A673 (cell line): ENCODE measurements at regions not wholly inside any gene's neighbourhood (a gene's known extent, or its start where the extent isn't known, plus 50 kb on each side); places are given as distances from the start of the nearest gene placed in this dataset.

Experiments
- BruUV-seq: library from RNA; stranded (reverse); fragments of 400-500 nt; replicated peaks from 2 replicates; lab custom pipeline; 2021; lab: Mats Ljungman, UMichigan
- CTCF ChIA-PET: fragments of 300-600 bp; sonication (Branson Sonifier 250); formaldehyde crosslinking; loops from one replicate; lab custom pipeline; 2022; ENCODE audit warnings: antibody characterized with exemption; lab: Charles Lee
- POLR2A ChIA-PET: fragments of 300-600 bp; sonication (Branson Sonifier 250); formaldehyde crosslinking; loops from one replicate; lab custom pipeline; 2022; ENCODE audit warnings: antibody characterized with exemption; ENCODE audit not compliant: low non-redundant PET; lab: Charles Lee
- DNase-seq: peaks from one replicate; pipeline ENCODE4 v3.0.0-alpha.2; 2015; ENCODE audit warnings: low spot score
- H3K27ac ChIP-seq: fragments of 200-600 bp; sonication (generic); 2 replicates; pipeline ENCODE4 v1.5.1; 2016; ENCODE audit warnings: mixed run types, low read depth, mild to moderate bottlenecking, mixed read lengths, antibody characterized with exemption, low read length; ENCODE audit not compliant: poor library complexity, severe bottlenecking
- H3K27me3 ChIP-seq: fragments of 200-600 bp; sonication (generic); replicated peaks from 2 replicates; pipeline ENCODE4 v1.6.1; 2017; ENCODE audit warnings: mixed run types, low read depth, mild to moderate bottlenecking, mixed read lengths, antibody characterized with exemption, low read length; ENCODE audit not compliant: insufficient read depth, poor library complexity
- H3K36me3 ChIP-seq: fragments of 200-600 bp; sonication (generic); 2 replicates; pipeline ENCODE4 v1.6.1; 2016; ENCODE audit warnings: mixed run types, mild to moderate bottlenecking, mixed read lengths, antibody characterized with exemption, low read length; ENCODE audit not compliant: insufficient read depth, poor library complexity, severe bottlenecking
- H3K4me1 ChIP-seq: fragments of 200-600 bp; sonication (generic); 2 replicates; pipeline ENCODE4 v1.6.1; 2017; ENCODE audit warnings: mixed run types, mild to moderate bottlenecking, mixed read lengths, antibody characterized with exemption, low read length; ENCODE audit not compliant: insufficient read depth, poor library complexity, severe bottlenecking
- H3K4me3 ChIP-seq: fragments of 200-600 bp; sonication (generic); 2 replicates; pipeline ENCODE4 v1.5.1; 2016; ENCODE audit warnings: low read depth, mixed run types, mild to moderate bottlenecking, mixed read lengths, low read length; ENCODE audit not compliant: poor library complexity, severe bottlenecking
- H3K9me3 ChIP-seq: fragments of 200-600 bp; sonication (generic); 2 replicates; pipeline ENCODE4 v1.6.1; 2016; ENCODE audit warnings: mixed run types, low read depth, mild to moderate bottlenecking, mixed read lengths, antibody characterized with exemption, low read length; ENCODE audit not compliant: poor library complexity, severe bottlenecking
- EZH2 ChIP-seq: fragments of 200-600 bp; sonication (generic); IDR thresholded peaks from 2 replicates; pipeline ENCODE4 v1.6.1; 2017; ENCODE audit warnings: borderline replicate concordance, low read depth, mild to moderate bottlenecking, mixed read lengths, antibody characterized with exemption, low read length; ENCODE audit not compliant: poor library complexity, severe bottlenecking
- intact Hi-C: fragments of 100-400 bp; cut with micrococcal nuclease; formaldehyde crosslinking; loops from one replicate; pipeline ENCODE4 v1.10.0; 2022; ENCODE audit not compliant: unreplicated experiment
- TF ChIP-seq, protein P1 (sequence below): fragments of 300-800, 200-600 bp; sonication (generic); conservative IDR thresholded peaks from 2 replicates; pipeline ENCODE4 v1.5.1; 2017; ENCODE audit warnings: low read depth, mild to moderate bottlenecking, antibody characterized with exemption, low read length, moderate library complexity, mixed read lengths

DNA sequence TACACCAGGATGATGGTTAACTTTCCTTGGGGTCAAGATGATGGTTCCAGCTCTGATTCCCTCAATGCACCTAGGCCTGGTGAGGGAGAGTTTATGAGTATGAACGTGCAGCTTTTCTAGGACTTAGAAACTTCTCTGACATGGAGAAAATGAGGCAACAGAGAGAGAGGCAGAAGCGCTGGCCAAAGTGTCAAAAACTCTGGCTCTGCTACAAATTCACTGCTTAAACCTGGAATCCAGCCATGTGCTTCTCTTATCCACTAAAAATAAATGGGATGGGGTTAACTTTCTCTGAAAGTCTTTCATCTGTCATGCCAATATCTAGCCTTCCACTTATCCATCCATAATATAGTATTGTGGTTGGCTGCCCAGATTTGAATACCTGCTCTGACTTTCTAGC lies 568.7 kb downstream of the MED13L start:
- no peak for TF ChIP-seq EZH2
- TF ChIP-seq, protein P1, sequence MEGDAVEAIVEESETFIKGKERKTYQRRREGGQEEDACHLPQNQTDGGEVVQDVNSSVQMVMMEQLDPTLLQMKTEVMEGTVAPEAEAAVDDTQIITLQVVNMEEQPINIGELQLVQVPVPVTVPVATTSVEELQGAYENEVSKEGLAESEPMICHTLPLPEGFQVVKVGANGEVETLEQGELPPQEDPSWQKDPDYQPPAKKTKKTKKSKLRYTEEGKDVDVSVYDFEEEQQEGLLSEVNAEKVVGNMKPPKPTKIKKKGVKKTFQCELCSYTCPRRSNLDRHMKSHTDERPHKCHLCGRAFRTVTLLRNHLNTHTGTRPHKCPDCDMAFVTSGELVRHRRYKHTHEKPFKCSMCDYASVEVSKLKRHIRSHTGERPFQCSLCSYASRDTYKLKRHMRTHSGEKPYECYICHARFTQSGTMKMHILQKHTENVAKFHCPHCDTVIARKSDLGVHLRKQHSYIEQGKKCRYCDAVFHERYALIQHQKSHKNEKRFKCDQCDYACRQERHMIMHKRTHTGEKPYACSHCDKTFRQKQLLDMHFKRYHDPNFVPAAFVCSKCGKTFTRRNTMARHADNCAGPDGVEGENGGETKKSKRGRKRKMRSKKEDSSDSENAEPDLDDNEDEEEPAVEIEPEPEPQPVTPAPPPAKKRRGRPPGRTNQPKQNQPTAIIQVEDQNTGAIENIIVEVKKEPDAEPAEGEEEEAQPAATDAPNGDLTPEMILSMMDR: no peak
- Histone ChIP-seq H3K9me3 (no peaks in the 10 kb centered on the region), H3K4me3 (no peak overlapping the region), H3K27ac (no peak overlapping the region), H3K4me1 (no peaks in the 10 kb centered on the region), H3K27me3 (no peaks in the 10 kb centered on the region), H3K36me3 (no peaks in the 10 kb centered on the region)
- no peak for DNase-seq
- ChIA-PET CTCF (no interaction called here), POLR2A (no interaction called here)
- intact Hi-C loops: no loop called here
- no TSS peak for BruUV-seq

DNA sequence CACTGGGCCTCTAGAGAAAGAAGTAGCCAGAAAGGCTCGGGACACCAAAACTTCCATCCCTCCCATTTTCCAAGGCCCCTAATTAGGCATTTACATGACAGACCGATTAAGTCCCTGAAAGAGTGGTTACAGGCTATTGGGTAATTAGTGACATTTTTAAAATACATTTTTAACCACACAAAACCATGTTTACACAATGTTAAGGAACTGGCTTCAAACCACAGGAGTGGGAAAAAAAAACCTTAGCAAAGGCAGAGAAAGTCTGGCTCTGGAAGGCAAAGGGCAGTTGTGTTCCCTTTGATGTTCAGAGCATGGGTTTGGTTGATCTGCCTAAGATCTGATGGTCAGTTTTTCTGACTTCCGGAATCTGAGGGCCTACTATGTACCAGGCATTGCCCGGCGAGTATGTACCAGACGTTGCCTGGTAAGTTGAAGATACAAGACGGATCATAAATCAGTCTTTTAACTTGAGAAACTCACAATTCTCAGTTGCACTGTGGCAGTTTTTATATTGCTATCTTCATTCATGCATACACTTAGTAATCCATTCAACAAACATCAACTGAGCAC lies 576.5 kb downstream of the MED13L start:
- Histone ChIP-seq H3K4me3 (no peak overlapping the region), H3K27ac (no peak overlapping the region), H3K4me1 (no peaks in the 10 kb centered on the region), H3K36me3 (no peaks in the 10 kb centered on the region), H3K9me3 (no peaks in the 10 kb centered on the region), H3K27me3 (no peaks in the 10 kb centered on the region)
- CTCF ChIA-PET: no interaction called here
- DNase-seq: no peak
- no peak for TF ChIP-seq EZH2
- POLR2A ChIA-PET: no interaction called here
- intact Hi-C loops: no loop called here
- no TSS peak for BruUV-seq

GRCh38 chr12:115700081-115700480 lies 577.4 kb downstream of the MED13L start:
- ChIA-PET POLR2A (no interaction called here), CTCF (no interaction called here)
- BruUV-seq: no TSS peak
- Histone ChIP-seq H3K36me3 (no peaks in the 10 kb centered on the region), H3K27me3 (no peaks in the 10 kb centered on the region), H3K4me1 (no peaks in the 10 kb centered on the region), H3K4me3 (no peak overlapping the region), H3K9me3 (no peaks in the 10 kb centered on the region), H3K27ac (no peak overlapping the region)
- TF ChIP-seq, protein P1: no peak
- TF ChIP-seq EZH2: no peak
- intact Hi-C loops: no loop called here
- DNase-seq: no peak

DNA sequence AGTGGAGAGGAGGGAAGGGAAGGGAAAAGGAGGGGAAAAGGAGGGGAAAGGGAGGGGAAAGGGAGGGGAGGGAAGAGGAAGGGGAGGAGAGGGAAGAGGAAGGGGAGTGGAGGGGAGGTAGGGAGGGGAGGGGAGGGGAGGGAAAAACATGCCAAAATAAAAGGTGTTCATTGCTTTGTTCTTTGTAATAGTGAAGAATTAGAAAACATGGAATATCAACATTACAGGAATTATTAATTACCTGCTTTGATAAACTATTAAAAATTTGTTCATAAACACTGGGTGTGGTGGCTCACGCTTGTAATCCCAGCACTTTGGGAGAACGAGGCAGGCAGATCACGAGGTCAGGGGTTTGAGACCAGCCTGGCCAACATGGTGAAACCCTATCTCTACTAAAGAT lies 579.2 kb downstream of the MED13L start:
- Histone ChIP-seq H3K9me3 (no peaks in the 10 kb centered on the region), H3K27ac (no peak overlapping the region), H3K4me3 (no peak overlapping the region), H3K36me3 (no peaks in the 10 kb centered on the region), H3K27me3 (no peaks in the 10 kb centered on the region), H3K4me1 (no peaks in the 10 kb centered on the region)
- intact Hi-C loops: no loop called here
- TF ChIP-seq, protein P1: no peak
- TF ChIP-seq EZH2: no peak
- ChIA-PET CTCF (no interaction called here), POLR2A (no interaction called here)
- BruUV-seq: no TSS peak
- no peak for DNase-seq
